Tibial nerve (tissue), 3 donors: ENCODE measurements at regions not wholly inside any gene's neighbourhood (a gene's known extent, or its start where the extent isn't known, plus 50 kb on each side); places are given as distances from the start of the nearest gene placed in this dataset.
A peak's percentile ranks its signal among the peaks of the same experiment; 100 is the strongest.

ENCODE experiments used
- POLR2A ChIP-seq, 2 donors: fragments of 450-650 bp; IDR thresholded peaks; one replicate each; pipeline ENCODE4 v1.6.1; 2017; ENCODE audit warnings: antibody characterized with exemption in 2 of 2, mild to moderate bottlenecking in 2 of 2, moderate library complexity in 2 of 2
- TF ChIP-seq, protein P1 (sequence below), 5 experiments: fragments of 200-600 bp in 3 of 5; fragments of 450-650 bp in 2 of 5; sonication (generic) in 3 of 5; IDR thresholded peaks; one replicate each; pipeline ENCODE4 v1.5.1; 2016 to 2019; ENCODE audit warnings: antibody characterized with exemption in 5 of 5, mild to moderate bottlenecking in 3 of 5, moderate library complexity in 2 of 5

DNA sequence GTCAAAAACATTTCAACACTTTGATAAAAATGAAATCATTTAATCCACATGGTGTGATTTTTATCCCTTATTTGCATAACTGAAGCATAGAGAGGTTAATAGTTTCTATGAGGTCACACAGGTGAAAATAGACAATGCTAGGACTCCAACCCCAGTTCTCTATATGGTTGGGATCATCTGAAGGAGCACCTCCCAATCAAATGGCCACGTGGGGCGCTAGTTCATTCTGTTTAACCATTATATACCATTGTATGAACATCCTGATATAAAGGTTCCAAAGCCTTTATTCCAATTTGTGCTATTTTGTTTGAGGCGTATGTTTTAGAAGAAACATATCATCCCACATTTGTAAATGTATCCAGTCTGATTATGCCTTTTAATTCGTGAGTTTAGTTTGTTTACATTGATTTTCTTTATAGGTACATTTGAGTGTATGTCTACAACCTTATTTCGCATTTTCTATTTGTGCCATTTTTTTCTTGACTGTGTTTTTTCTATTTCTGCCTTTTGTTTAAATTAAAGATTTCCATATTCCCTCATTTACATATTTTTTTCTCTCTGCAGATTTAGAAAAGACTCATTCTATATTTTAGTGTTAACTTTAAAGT is 1092.0 kb downstream of the MAT2B start:
- no peak for TF ChIP-seq POLR2A (IDR thresholded peaks at IDR 0.05)
- TF ChIP-seq, protein P1, sequence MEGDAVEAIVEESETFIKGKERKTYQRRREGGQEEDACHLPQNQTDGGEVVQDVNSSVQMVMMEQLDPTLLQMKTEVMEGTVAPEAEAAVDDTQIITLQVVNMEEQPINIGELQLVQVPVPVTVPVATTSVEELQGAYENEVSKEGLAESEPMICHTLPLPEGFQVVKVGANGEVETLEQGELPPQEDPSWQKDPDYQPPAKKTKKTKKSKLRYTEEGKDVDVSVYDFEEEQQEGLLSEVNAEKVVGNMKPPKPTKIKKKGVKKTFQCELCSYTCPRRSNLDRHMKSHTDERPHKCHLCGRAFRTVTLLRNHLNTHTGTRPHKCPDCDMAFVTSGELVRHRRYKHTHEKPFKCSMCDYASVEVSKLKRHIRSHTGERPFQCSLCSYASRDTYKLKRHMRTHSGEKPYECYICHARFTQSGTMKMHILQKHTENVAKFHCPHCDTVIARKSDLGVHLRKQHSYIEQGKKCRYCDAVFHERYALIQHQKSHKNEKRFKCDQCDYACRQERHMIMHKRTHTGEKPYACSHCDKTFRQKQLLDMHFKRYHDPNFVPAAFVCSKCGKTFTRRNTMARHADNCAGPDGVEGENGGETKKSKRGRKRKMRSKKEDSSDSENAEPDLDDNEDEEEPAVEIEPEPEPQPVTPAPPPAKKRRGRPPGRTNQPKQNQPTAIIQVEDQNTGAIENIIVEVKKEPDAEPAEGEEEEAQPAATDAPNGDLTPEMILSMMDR (IDR thresholded peaks at IDR 0.05), result peak in 1 of 5 experiments; percentile 10
